ENCODE measurements at regions not wholly inside any gene's neighbourhood (a gene's known extent, or its start where the extent isn't known, plus 50 kb on each side); places are given as distances from the start of the nearest gene placed in this dataset.

GRCh38 chr2:207463433-207463832, 66.3 kb upstream of the CREB1 start:
- FAIRE-seq, result no peak

GRCh38 chr2:207464007-207464406, 65.8 kb upstream of the CREB1 start:
- FAIRE-seq, result no peak

- FAIRE-seq, result no peak
Observed at GRCh38 chr2:207465894-207466293, 63.9 kb upstream of the CREB1 start.

DNA sequence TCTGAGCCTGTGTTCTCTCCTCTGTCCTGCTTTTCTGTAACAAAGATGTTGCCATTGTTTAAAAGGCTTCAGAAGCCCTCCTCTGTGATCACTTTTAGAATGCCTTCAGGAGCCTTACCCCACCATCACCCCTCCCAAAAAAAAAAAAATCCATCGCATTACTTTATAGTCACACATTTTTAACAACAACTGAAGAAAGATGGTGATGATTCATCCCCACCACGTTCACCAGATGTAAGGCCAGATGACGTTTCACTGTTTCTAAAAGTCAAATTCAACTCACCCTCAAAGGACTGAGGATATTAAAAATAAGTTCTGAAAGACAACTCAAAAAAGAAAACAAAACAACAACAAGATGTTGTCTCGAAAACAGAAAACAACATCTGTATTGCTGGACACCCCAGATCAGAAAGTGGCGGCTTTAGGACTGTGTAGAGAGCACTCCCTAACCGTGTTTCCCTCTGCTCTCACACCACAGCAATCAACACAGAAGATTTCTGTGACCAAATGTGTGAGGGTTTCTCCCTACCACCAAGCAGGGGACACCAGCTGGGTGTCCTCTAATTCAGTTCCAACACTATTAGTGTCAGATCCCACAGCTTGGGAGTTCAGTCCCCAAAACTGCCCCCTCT, 61.9 kb upstream of the CREB1 start:
- no peak for FAIRE-seq

GRCh38 chr2:207468488-207468887, 61.3 kb upstream of the CREB1 start:
- FAIRE-seq, result no peak

GRCh38 chr2:207469451-207469850, 60.3 kb upstream of the CREB1 start:
- FAIRE-seq, result no peak

GRCh38 chr2:207469943-207470729, 59.6 kb upstream of the CREB1 start:
- no peak for FAIRE-seq

DNA sequence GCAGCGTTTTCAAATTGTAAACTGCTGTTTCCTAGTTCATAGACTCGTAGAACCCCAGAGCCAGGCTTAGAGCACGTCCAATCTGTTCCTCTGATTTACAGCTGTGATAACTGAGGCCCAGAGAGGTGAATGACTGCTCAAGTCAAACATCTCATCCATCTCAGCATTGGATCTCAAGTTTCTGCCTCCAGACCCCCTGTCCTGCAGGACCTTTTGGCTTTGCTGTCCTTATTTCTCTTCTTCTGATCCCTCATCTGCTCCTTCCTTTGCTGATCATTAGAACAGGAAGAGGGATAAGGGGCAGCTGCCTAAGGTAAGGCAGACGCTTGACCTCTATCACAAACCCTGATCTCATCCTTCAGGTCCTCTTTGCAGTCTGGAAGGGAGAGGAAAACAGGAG, 58.5 kb upstream of the CREB1 start:
- no peak for FAIRE-seq

GRCh38 chr2:207472343-207473048, 57.3 kb upstream of the CREB1 start:
- FAIRE-seq, result no peak

DNA sequence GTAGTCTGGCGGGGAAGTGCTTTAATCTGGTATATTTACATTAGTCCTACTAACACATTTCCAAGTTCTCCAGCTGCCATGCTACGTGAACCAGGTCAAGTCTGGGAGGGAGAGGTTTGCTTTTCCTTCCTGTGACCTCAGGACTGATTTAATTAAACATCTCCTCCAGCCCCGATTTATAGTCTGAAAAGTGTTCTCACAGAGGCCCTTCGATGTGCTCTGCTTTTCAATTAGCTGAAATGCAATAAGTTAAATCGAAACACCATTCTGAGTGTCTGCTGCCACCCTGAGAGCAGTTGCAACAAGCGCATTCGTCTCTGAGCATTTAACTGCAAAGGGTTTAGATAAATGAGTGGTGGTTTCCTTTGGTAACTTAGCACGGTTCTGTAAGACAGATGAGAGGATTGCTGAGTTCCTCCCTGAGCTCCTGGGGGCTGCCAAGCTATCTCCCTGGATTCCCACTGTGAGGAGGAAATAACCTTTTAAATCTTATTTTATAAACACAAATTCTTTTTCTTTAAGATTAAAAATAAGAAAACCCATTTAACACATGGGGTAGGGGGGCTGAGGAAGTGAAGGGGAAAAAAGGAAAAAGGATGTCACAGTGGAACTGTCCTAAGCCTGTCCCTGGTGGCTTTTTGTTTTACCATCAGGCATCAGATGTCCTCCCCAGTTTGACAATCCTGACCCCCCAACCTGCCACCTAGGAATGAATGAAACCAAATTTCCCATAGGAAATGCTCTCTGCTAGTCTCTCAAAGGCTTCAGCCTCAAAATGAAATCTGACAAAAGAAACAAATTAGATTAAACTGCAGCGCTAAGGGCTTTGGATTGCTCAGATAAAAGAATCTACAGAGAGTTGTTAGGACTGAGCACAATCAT, 56.5 kb upstream of the CREB1 start:
- FAIRE-seq, result peak; percentile 9

GRCh38 chr2:207473931-207474235, 55.9 kb upstream of the CREB1 start:
- FAIRE-seq, result no peak

DNA sequence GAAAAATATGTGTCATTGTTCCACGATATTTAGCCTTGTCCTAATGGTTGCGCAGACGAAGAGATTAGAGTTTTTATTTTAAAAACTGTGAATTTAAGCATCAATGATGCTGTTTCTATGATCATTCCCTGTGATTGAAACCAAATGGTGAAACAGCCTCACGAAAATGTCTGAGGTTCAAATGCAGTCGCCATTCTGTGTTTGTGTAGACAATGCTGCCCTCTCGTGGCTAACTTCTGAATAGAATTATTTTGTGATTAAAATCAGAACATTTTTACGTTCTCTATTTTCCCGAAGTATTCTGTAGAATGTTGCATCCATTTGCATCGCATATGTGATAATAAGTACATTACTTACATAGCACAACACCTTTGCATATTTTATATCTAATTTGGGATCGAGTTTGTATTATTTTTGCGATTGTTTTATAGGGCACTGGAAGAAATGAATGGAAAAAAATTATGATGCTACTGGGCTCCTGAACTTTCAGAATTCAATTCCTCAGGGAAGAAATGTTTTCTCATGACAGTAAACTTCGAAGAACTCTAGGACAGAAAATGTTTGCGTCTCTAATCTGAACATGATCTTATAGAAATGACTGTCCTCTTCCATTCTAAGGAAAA, 54.8 kb upstream of the CREB1 start:
- peak; percentile 98 for FAIRE-seq

DNA sequence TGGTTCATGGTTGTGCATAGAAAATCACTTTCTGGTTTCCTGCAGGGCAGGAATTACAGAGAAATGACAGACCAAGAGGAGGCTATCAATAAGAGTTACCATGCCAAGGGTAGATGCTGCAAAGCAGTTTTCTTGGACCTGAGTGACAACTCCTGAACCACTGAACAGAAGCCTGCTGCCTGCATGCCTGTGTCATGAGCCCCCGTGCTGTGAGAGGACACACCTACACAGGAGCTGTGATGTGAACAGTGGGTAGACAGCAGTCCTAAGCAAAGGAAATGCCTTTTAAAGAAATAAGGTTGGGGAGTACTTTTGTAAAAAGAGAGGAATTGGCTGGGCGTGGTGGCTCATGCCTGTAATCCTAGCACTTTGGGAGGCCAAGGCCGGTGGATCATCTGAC, 54.2 kb upstream of the CREB1 start:
- FAIRE-seq, result no peak

DNA sequence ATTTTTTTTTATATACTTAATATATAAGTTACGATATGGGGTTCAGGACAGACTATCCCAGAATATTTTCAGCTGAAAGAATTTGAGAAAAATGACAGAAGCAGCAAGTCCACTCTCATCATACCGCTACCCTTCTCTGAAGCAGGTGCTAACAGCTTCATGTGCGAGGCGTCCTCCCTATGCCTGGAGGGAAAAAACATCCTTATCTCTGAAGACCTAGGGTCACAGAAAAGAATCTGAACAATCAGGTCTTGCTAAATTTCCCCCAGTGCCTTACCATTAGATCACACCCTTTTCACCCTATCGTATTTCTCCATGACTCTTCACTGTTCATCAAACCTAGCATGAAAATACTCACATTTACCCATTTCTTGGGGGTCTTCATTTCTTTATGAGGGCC, 51.9 kb upstream of the CREB1 start:
- FAIRE-seq, result no peak

GRCh38 chr2:207478572-207478971, 51.2 kb upstream of the CREB1 start:
- no peak for FAIRE-seq

- FAIRE-seq, result peak; percentile 43
Observed at GRCh38 chr2:207479198-207479785, 50.5 kb upstream of the CREB1 start.

Data from islet of Langerhans (tissue), 1 donor.